ENCODE measurements at regions not wholly inside any gene's neighbourhood (a gene's known extent, or its start where the extent isn't known, plus 50 kb on each side); places are given as distances from the start of the nearest gene placed in this dataset.

DNA sequence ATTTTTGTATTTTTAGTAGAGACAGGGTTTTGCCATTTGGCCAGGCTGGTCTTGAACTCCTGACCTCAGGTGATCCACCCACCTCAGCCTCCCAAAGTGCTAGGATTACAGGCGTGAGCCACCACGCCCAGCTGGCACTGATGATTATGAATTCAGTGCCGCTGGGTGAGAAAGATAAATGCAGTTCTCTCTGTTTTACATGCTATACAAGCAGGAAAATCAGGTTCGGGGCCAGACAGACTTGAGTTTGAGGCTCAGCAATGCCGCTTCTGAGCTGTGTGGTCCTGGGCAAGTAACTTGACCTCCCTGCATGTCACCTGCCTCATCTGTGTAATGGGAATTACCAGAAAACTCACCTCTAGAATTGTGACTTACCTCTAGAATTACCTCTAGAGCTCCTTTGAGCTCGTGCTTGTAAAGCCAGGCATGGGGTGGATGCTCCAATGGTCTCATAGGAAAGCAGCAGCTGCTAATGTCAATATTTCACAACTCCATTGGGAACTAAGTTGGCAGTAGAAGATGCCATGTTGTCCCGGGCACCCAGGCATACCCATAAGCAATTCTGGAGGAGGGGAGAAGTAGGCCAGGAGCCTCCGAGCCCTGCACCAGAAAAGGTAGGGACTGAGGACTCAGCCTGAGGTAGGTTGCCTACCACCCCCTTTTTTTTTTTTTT lies 119.8 kb upstream of the SLC25A33 start:
- no peak for DNase-seq

DNA sequence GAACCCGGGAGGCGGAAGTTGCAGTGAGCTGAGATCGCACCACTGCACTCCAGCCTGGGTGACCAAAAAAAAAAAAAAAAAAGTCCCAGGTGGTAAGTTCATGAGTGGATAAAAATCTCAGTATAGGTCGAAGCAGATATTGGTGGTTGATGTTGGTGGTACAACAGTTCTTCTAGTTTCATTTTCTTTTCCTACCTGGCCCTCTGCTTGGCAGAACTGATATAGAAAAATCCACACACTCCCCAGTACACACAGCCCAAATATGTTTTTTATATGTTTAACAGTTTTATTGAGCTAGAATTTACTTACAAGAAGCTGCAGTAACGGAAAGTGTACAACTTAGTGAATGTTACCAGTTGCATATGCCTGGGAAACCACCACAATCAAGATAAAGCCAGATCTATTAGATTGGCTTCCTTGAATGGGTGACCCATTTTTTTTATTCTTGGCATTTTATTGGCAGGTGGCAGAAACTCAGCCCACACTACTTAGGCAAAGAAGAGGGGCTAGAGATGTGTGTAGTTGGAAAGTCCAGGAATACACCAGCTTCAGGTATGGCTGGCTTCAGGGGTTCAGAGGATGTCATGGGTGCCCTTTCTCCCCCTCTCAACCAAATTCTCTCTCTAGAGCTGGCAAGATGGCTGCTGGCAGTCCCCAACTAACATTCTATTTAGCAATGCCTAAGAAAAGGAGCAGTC lies 118.3 kb upstream of the SLC25A33 start:
- DNase-seq: no peak

DNA sequence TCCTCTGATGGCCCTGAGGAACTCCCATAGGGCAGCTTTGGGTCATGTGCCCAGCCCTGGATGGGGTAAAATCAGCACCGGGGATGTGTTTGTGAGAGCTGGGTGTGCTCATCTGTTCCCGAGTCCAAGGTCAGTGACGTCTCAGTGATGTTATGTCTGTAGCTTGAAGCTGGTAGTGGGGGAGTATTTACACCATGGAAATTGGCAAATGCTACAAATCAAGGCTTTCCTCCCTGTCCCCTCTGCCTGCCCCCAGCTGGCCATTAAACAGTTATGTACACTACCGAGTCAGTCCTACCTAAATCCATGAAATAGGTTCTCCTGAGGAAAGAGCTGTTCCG lies 117.8 kb upstream of the SLC25A33 start:
- DNase-seq: no peak

DNA sequence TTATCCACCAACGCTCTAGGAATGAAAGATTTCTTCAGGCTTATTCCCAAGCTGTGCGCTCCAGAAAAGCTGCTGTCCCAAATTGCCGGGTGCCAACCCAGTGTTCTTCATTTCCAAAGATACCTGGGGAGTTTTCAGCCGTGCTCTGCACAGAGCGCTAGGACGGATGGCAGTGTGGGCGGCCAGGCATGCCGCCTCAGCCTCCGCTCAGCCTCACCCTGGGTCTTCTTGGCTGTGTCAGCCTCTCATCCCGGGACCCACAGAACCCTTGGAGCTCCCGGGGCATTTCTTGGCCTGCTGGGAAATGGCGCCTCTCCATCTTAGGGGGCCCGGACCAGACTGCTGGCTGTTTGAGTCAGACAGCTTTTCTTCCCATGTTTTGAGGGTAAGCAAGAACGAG lies 116.9 kb upstream of the SLC25A33 start:
- DNase-seq: no peak

DNA sequence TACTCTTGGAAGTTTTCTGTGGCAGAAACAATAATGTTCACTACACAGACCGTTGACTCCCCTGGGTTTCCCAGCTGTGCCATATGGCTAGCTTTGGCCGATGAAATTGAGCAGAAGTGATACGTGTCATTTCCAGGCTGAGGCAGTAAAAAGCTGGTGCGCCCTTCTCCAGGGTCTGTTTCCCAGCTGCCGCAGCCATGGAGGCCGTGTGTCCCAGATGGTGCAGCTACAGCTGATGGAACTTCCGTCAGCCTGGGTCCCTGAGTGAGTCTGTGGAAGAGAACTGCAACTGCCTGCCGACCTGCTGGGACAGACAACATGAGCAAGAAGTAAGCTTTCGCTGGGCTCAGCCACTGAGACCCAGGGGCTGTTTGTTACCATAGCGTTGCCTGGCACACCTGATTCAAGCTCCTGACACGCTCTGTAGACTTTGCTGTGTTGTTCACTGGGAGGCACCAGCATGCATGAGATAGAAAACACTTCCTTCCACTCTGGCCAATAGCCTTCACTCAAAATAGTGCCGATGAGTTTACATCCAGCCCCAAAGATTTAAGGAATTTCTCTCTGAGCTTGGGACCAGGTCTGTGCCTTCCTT lies 116.3 kb upstream of the SLC25A33 start:
- DNase-seq: no peak

DNA sequence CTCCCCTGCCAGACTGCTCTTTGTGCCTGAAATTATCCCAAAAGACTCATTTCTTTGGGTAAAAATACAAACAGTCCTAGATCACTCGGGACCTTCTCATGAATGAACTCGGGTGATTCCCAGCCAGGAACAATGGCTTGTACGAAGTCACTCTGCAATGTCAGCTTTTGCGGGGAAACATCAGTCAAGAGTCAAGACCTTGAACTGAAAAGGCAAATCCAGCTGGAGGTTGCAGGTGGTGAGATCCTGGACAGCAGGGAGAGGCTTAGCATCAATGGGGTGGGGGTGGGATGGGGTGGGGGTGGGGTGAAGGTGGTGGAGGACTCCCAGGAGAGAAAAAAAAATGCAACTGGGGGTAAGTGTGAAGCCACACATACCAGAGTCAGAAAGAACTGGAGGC lies 115.0 kb upstream of the SLC25A33 start:
- no peak for DNase-seq

DNA sequence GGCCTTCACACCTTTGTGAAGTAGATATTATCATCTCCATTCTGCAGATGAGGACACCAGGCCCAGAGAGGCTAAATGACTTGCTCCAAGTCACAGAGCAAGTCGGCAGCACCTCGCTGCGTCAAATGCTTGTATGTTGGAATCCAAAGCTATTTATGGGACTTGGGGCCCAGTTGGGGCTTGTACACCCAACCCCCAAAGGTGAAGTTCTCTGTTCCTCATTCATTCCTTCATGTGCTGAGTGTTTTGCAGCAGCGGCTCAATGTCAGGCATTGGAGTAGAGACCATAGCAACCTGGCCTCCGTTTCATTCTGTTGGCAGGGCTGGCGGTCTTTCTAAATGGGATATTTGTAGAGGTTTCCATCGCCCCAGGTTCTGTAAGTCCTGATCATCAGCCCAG lies 113.4 kb upstream of the SLC25A33 start:
- DNase-seq: no peak

- DNase-seq: peak; percentile 84
Measured at GRCh38 chr1:9426291-9426711, 113.0 kb upstream of the SLC25A33 start.

- DNase-seq: no peak
Measured at GRCh38 chr1:9427388-9427787, 111.9 kb upstream of the SLC25A33 start.

GRCh38 chr1:9428601-9429341 lies 110.5 kb upstream of the SLC25A33 start:
- peak; percentile 100 for DNase-seq

DNA sequence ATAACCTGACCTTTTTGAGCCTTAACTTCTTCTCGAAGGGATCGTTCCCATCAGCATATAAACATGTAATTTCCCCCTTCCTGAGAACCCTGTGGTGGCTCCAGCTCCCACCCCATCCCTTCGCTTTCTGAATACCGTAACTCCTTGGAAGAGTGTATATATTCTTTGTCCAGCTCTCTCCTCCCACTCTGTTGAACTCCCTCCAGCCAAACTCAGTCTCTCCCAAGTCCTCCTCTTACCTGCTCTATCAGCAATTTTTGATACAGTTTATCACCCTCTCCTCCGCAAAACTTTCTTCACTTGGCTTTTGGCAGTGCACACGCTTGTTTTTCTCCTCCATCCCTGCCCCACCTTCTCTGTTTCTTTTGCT lies 109.9 kb upstream of the SLC25A33 start:
- DNase-seq: no peak

- no peak for DNase-seq
Measured at GRCh38 chr1:9434247-9435152, 104.8 kb upstream of the SLC25A33 start.

- DNase-seq: no peak
Measured at GRCh38 chr1:9435153-9435636, 104.1 kb upstream of the SLC25A33 start.

- no peak for DNase-seq
Measured at GRCh38 chr1:9435854-9436640, 103.2 kb upstream of the SLC25A33 start.

DNA sequence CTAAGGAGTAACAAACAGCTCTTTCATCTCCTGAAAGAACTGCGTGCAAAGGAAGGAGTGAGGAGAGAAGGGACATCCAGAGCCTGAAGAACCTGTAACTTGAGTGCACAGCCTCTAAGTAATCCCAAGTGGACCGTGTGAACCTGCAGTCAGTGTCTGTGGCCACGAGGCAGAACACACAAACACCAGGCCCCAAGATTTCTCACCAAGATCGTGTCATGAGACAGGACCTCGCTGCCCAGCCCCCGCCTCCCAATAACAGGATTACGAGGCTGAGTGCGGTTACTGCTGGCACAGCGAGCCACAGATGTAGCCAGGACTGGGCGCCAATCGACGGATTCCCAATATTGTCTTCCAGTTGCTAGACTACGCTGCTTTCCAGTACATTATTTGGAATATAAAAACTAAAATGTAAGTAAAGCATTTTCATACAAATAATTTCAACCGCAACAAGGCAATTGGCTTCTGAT lies 101.3 kb upstream of the SLC25A33 start:
- DNase-seq: no peak

GRCh38 chr1:9438431-9439073 lies 100.7 kb upstream of the SLC25A33 start:
- DNase-seq: no peak

- DNase-seq: no peak
Measured at GRCh38 chr1:9439074-9439761, 100.0 kb upstream of the SLC25A33 start.

- DNase-seq: no peak
Measured at GRCh38 chr1:9440261-9440660, 99.0 kb upstream of the SLC25A33 start.

- no peak for DNase-seq
Measured at GRCh38 chr1:9440763-9441194, 98.5 kb upstream of the SLC25A33 start.

DNA sequence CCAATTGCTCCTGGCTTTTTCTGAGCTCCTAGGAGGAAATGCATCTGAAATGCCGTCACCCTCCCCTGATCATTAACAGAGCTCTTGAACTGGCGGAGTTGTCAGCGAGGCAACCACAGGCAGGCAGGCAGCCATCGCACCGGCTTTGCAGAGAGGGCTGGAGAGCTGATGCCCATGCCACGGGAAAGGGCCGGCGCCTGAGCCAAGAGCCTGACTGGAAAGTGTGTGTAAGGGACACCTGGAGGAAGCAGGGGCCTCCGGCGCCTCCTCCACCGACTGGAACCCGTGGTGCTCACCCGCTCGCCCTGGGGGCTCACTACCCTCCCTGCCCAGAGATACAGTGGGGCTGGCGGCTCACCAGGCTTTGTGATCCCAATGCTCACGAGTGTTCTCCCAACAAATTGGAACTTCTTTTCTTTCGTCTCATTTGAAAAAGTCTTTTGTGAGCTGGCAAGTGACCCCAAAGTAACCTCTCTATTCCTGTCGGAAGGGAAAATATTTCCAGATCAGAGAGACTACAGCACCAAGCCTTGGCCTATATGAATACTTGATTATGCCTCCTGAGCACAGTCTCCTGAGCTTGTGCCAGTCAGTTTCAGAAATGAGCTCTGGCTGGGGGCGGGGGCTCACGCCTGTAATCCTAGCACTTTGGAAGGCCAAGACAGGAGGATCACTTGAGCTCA lies 97.7 kb upstream of the SLC25A33 start:
- no peak for DNase-seq

Measured in activated CD8-positive, alpha-beta memory T cell treated with anti-CD3 and anti-CD28 coated beads for 24 hours (primary cell).